ENCODE measurements at regions not wholly inside any gene's neighbourhood (a gene's known extent, or its start where the extent isn't known, plus 50 kb on each side); places are given as distances from the start of the nearest gene placed in this dataset.
"Not testable (repeated sequence)": the region's sequence is repeated elsewhere in the genome, so short reads cannot be mapped to it uniquely, and the experiment has no call there.

DNA sequence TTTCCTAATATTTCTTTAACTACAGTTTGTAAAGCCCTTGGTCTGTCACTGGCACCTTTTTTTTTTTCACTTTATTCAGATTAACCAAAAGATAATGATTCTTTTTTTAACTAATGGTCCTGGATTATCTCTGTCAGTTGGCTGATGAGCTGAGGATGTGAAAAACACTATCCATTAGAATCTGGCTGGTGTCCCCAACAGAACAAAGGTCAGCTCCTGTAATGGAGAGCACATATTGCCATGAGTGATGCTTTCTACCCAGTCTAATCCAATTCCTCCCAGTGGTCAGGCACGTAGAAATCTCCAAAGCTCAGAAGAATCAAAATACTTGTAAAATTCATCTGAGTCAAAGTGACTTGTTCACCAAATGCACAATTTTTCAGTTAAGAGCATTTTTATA is 491.7 kb upstream of the PIK3R1 start:
- no peak overlapping the region for H3K27ac ChIP-seq (ENCODE audit: low read depth, low read length)
- H3K79me2 ChIP-seq (ENCODE audit: control insufficient read depth, low read length) = no peaks in the 10 kb centered on the region
- no peaks in the 10 kb centered on the region for H3K9me3 ChIP-seq (ENCODE audit: control insufficient read depth, insufficient read depth, low read length)
- H3K4me3 ChIP-seq (ENCODE audit: low read length) = no peak overlapping the region
- no peaks in the 10 kb centered on the region for H4K20me1 ChIP-seq (ENCODE audit: control insufficient read depth, insufficient read depth, low read depth, low read length)
- no peaks in the 10 kb centered on the region for H3K9me2 ChIP-seq (replicated peaks; ENCODE audit: control insufficient read depth, low read length)
- H3F3A ChIP-seq (ENCODE audit: control insufficient read depth, insufficient read depth) = no peaks in the 10 kb centered on the region
- no peaks in the 10 kb centered on the region for H3K27me3 ChIP-seq (ENCODE audit: control insufficient read depth, low read length)
- H3K36me3 ChIP-seq (ENCODE audit: control insufficient read depth, low read length) = no peaks in the 10 kb centered on the region
- H3K4me2 ChIP-seq (ENCODE audit: low read length) = no peak overlapping the region
- TF ChIP-seq EZH2phosphoT487 (IDR thresholded peaks at IDR 0.05; ENCODE audit: borderline replicate concordance, low read length) (no peak), CTCF (IDR thresholded peaks at IDR 0.05; ENCODE audit: low read depth, low read length, poor library complexity, severe bottlenecking) (no peak)
- H3K4me1 ChIP-seq (ENCODE audit: control insufficient read depth, low read length) = no peaks in the 10 kb centered on the region

DNA sequence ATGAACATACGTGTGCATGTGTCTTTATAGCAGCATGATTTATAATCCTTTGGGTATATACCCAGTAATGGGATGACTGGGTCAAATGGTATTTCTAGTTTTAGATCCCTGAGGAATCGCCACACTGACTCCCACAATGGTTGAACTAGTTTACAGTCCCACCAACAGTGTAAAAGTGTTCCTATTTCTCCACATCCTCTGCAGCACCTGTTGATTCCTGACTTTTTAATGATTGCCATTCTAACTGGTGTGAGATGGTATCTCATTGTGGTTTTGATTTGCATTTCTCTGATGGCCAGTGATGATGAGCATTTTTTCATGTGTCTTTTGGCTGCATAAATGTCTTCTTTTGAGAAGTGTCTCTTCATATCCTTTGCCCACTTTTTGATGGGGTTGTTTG is 493.0 kb upstream of the PIK3R1 start:
- not testable (repeated sequence) for H3K27me3 ChIP-seq (ENCODE audit: control insufficient read depth, low read length); H3K79me2 ChIP-seq (ENCODE audit: control insufficient read depth, low read length); H3F3A ChIP-seq (ENCODE audit: control insufficient read depth, insufficient read depth); H3K4me3 ChIP-seq (ENCODE audit: low read length); H3K27ac ChIP-seq (ENCODE audit: low read depth, low read length); H3K36me3 ChIP-seq (ENCODE audit: control insufficient read depth, low read length); H3K4me1 ChIP-seq (ENCODE audit: control insufficient read depth, low read length); H4K20me1 ChIP-seq (ENCODE audit: control insufficient read depth, insufficient read depth, low read depth, low read length); H3K4me2 ChIP-seq (ENCODE audit: low read length); H3K9me3 ChIP-seq (ENCODE audit: control insufficient read depth, insufficient read depth, low read length); H3K9me2 ChIP-seq (replicated peaks; ENCODE audit: control insufficient read depth, low read length)

- TF ChIP-seq EZH2phosphoT487 (IDR thresholded peaks at IDR 0.05; ENCODE audit: borderline replicate concordance, low read length) (no peak), CTCF (IDR thresholded peaks at IDR 0.05; ENCODE audit: low read depth, low read length, poor library complexity, severe bottlenecking) (no peak)
- Histone ChIP-seq H4K20me1 (ENCODE audit: control insufficient read depth, insufficient read depth, low read depth, low read length) (no peaks in the 10 kb centered on the region), H3K4me2 (ENCODE audit: low read length) (no peak overlapping the region), H3K4me1 (ENCODE audit: control insufficient read depth, low read length) (no peaks in the 10 kb centered on the region), H3K36me3 (ENCODE audit: control insufficient read depth, low read length) (no peaks in the 10 kb centered on the region), H3K27ac (ENCODE audit: low read depth, low read length) (no peak overlapping the region), H3K9me2 (replicated peaks; ENCODE audit: control insufficient read depth, low read length) (no peaks in the 10 kb centered on the region), H3K79me2 (ENCODE audit: control insufficient read depth, low read length) (no peaks in the 10 kb centered on the region), H3K4me3 (ENCODE audit: low read length) (no peak overlapping the region), H3K27me3 (ENCODE audit: control insufficient read depth, low read length) (no peaks in the 10 kb centered on the region), H3F3A (ENCODE audit: control insufficient read depth, insufficient read depth) (no peaks in the 10 kb centered on the region), H3K9me3 (ENCODE audit: control insufficient read depth, insufficient read depth, low read length) (no peaks in the 10 kb centered on the region)
Observed at GRCh38 chr5:67720162-67720772, 495.3 kb upstream of the PIK3R1 start.

DNA sequence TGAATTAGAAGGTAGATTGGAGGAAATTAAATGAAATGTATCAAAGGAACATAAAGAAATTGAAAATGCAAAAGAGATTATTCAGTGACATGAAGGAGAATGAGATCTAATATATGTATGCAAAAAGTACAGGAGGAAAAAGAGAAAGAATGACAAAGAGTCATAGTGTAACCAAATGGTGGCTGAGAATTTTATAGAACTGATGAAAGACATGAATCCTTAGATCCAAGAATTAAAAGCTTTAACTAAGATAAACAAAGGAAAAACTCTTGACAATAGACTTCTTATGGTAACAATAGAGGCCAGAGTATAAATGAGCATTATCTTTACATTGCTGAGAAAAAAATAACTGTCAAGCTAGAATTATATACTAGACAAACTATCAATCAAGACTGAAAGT is 505.4 kb upstream of the CD180 start:
- Histone ChIP-seq H3F3A (ENCODE audit: control insufficient read depth, insufficient read depth) (no peaks in the 10 kb centered on the region), H3K9me2 (replicated peaks; ENCODE audit: control insufficient read depth, low read length) (no peaks in the 10 kb centered on the region), H4K20me1 (ENCODE audit: control insufficient read depth, insufficient read depth, low read depth, low read length) (no peaks in the 10 kb centered on the region), H3K79me2 (ENCODE audit: control insufficient read depth, low read length) (no peaks in the 10 kb centered on the region), H3K27me3 (ENCODE audit: control insufficient read depth, low read length) (no peaks in the 10 kb centered on the region), H3K9me3 (ENCODE audit: control insufficient read depth, insufficient read depth, low read length) (no peaks in the 10 kb centered on the region), H3K4me3 (ENCODE audit: low read length) (no peak overlapping the region), H3K27ac (ENCODE audit: low read depth, low read length) (no peak overlapping the region), H3K4me1 (ENCODE audit: control insufficient read depth, low read length) (no peaks in the 10 kb centered on the region), H3K4me2 (ENCODE audit: low read length) (no peak overlapping the region), H3K36me3 (ENCODE audit: control insufficient read depth, low read length) (no peaks in the 10 kb centered on the region)
- TF ChIP-seq CTCF (IDR thresholded peaks at IDR 0.05; ENCODE audit: low read depth, low read length, poor library complexity, severe bottlenecking) (no peak), EZH2phosphoT487 (IDR thresholded peaks at IDR 0.05; ENCODE audit: borderline replicate concordance, low read length) (no peak)

All from DOHH2 (cell line).